Fibroblast of villous mesenchyme (primary cell): ENCODE measurements at regions not wholly inside any gene's neighbourhood (a gene's known extent, or its start where the extent isn't known, plus 50 kb on each side); places are given as distances from the start of the nearest gene placed in this dataset. TPM values are rescaled to one million over a fixed set of nuclear protein-coding genes. Genes with fewer than 3 reads are reported as not detected.

ENCODE experiments used
- DNase-seq: peaks from one replicate; pipeline ENCODE4 v3.0.0-alpha.2; 2010; ENCODE audit warnings: low read depth
- H3K4me3 ChIP-seq: 2 replicates; pipeline ENCODE4 v1.5.1; 2011; ENCODE audit warnings: low read depth, mild to moderate bottlenecking, low read length
- CTCF ChIP-seq: IDR thresholded peaks from 2 replicates; pipeline ENCODE4 v1.5.1; 2012; ENCODE audit warnings: low read depth, mild to moderate bottlenecking, low read length; ENCODE audit not compliant: insufficient read depth
- small RNA-seq: library from RNA; depleted of rRNA; stranded (forward); fragments of <200 nt; gene quantifications from one replicate; pipeline ENCODE3, GENCODE V24; 2012

- no peak for TF ChIP-seq CTCF
- no peak for DNase-seq
Measured at GRCh38 chr5:25823330-25823873, 1178.6 kb upstream of the CDH10 start.

More at GRCh38 chr5:25823330-25823873, 1178.6 kb upstream of the CDH10 start:
- no peak overlapping the region for H3K4me3 ChIP-seq

Small RNAs in the stretch of these regions (small RNA-seq; reads per million reads assigned to genes)
- gene AC113347.2: not detected
- gene AC113347.3: not detected
- not detected for gene RNU4-43P
